T follicular helper cell (primary cell): ENCODE measurements at regions not wholly inside any gene's neighbourhood (a gene's known extent, or its start where the extent isn't known, plus 50 kb on each side); places are given as distances from the start of the nearest gene placed in this dataset.
"Not testable (repeated sequence)": the region's sequence is repeated elsewhere in the genome, so short reads cannot be mapped to it uniquely, and the experiment has no call there.

Source experiments
- DNase-seq: peaks from one replicate; pipeline ENCODE4 v3.0.0-alpha.2; 2020; ENCODE audit warnings: low read depth

DNA sequence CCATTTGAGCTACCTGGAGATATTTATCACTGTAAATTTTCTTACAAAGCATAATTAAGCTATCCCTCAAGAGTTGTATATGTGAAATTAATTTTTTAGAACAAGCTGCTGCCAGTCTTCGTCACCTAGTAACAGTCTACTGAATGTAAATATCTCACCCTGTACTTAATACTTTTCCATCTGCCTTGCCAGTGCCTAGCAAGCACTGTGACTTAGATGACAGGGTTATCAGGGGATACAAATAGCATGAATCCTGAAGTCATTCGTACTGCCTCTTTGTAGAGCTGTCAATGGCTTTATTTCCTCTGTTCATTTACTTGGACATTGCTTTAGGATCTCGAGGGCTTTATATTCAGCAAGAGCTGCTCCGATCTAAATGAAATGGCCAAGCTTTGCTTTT is 763.6 kb downstream of the ADCYAP1 start:
- DNase-seq, result no peak

DNA sequence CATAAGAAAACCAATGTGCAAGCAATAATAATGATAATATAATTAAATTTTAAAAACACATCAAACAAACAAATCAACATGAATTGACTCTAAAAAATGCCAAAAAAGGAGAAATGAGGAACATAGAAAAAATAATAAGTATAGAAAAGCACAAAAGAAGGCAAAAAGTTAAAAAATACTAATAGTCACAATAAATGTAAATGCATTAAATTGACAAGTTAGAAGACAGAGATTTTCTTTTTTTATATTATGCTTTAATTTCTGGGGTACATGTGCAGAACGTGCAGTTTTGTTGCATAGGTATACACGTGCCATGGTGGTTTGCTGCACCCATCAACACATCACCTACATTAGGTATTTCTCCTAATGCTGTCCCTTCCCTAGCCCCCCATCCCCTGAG is 767.0 kb downstream of the ADCYAP1 start:
- not testable (repeated sequence) for DNase-seq

DNA sequence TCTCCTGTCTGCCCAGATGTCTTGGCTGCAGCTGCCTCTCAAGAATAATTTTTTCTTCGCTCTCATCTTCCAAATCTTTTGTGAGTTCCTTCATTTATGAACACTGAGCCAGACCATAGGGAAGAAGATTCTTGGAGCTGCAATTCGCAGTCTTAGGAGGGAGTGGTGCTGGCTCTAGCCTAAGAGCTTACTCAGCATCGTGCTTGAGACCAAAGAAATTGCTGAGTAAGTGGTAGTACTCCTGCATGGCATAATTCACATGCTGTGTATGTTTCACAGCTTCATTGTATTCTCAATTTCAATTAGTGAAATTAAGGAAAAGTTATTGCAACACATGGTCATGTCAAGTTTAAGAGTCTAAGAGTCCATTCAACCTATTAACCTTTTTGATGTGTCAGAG is 771.7 kb downstream of the ADCYAP1 start:
- no peak for DNase-seq

DNA sequence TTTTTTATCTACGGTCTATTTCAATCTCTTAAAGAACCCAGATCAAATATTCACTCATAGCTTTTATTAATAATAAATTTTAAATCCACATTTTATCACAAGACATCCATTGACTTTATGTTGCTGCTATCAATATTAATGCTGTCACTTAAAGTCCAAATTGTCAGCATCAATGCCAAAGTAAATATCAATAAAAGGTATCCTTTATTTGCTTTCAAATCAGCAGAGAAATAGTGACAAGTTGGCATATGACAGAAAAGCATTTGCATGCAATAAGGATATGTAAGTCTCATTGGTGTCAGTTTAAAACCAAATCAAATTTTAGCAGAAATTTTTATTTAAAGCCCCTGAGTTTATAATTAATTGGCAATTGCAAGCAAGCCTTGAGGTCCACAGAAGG is 775.4 kb downstream of the ADCYAP1 start:
- no peak for DNase-seq

DNA sequence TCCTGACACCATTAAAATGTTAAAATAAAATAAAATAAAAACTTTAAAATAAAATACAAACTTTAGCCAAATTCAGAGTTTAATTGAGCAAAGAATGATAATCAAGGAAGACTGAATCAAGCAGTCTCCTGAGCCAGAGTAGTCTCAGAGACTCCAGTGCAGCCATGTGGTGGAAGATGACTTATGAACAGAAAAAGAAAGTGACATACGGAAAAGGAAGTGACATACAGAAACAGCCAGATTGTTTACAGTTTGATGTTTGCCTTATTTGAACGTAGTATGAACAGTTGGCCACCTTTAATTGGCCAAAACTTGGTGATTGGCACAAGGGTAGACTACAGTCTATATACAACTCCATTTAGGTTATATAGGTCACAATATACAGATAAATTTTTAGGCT is 787.2 kb downstream of the ADCYAP1 start:
- DNase-seq, result no peak

DNA sequence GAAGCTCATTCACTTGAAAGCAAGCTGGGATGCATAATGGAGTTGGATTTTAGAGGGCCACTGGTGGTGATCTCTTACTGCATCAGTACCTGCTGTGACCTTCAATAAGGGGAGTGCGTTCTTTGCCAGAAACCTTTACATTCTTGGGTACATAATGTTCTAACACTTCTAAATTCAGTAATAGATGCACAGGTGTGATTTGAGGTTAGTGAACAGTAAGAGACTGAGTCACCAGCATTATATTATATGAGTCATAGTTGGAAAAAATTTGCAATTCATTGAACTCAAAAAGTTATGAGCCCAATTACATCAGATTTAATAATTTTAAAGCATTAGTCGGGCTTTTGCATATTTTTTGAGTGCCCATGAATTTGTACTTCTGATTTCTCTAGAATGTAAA is 803.3 kb downstream of the ADCYAP1 start:
- no peak for DNase-seq

DNA sequence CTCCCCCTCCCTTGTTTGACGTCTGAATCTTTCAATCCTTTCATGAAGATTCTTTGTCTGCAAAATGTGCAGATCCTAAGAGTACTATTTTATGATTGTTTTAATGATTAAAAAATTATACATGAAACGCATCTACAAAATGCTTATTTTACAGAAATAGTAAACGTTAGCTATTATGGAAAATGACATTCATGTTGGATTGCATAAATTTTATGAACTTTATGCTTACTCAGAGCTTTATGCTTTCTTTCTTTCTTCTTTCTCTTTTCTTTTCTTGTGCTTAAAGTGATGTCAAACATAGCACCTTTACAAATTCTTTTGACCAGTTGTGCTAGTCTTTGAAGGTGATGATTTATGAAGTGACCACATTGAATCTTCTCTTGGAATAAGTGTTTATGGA is 805.4 kb downstream of the ADCYAP1 start:
- DNase-seq, result no peak

DNA sequence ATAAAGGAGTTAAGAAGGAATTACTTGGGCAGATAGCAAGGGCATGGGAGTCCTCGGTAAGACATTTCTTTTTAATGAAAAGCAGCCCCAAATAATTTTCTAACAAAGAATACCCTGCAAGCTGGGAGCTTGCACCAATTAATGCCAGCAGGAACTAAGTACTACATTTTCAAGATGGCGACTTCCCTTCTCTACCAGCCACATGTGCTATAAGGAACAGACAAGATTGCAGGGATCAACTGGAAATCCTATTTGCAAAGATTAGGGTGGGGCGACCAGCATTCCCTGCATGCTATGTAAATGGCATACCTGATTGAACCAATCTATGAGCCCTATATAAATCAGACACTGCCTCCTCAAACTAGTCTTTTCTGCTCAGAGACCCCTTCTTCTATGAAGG is 827.5 kb downstream of the ADCYAP1 start:
- DNase-seq, result no peak

DNA sequence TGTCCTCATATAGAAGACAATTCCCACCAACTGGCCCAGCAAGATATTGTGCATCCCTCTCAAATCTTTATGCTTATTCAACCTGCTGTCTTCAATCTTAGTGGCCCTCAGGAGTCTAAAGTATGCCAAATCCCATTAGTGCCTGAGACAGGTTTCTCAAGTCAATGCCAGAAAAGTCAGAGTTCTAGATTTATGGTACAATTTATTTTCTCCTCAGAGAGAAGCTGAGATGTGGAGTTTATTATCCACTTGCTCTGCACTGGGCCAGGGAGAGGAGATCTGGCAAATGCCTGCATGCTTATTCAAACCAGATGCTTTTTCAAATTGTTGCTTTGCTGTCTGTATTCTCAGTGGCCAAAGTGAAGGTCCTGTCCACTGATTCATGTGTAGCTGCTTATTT is 825.2 kb downstream of the METTL4 start:
- DNase-seq, result no peak

DNA sequence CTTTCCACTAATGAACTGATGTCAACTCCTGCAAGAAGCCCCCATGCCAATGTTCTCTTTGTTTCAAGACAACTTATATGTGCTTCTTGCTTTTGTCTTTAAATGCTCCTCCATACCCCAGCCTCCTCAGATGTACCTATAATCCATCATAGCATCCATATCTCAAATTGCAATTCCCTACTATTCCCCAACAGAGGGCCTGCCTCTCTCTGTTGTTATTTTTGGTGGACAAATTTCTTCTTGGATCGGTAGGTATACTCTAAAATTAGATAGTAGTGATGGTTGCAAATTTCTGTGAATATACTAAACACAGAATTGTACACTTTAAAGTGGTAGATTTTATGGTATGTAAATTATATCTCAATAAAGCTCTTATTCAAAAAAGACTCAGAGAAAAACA is 820.1 kb downstream of the METTL4 start:
- DNase-seq, result no peak

DNA sequence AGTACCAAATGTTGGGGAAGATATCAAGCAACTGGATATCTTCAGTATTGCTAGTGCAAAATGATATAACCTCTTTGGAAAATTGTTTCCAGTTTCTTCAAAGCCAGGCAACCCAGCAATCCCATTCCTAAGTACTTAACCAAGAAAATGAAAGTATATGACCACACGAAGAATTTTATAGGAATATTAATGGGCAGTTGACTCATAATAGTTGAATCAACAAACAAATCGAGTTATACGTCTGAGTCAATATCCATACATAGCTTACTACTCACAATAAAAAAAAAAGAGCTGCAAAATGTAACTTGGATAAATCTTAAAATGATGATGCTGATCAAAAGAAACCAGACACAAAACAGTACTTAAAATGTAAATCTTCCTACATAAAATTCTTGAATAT is 810.4 kb downstream of the METTL4 start:
- DNase-seq, result no peak

DNA sequence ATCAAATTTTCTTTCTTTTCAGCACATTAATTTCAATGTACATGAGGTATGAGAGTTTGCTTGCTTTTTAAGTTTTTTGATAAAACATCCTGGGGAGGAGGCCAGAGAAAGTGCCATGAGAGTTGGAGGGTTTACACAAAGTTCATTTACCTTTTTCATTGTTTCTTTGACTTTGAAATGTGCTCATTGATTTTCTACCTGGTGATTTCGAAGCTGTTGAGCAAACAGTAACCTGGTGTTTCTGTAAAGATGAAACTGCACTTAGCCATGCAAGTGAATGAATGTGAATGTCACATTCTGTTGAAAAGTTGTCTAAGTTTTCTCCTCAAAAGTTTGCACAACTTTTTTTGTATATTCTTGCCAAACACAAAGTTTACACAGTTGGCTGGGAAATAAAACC is 797.0 kb downstream of the METTL4 start:
- no peak for DNase-seq

DNA sequence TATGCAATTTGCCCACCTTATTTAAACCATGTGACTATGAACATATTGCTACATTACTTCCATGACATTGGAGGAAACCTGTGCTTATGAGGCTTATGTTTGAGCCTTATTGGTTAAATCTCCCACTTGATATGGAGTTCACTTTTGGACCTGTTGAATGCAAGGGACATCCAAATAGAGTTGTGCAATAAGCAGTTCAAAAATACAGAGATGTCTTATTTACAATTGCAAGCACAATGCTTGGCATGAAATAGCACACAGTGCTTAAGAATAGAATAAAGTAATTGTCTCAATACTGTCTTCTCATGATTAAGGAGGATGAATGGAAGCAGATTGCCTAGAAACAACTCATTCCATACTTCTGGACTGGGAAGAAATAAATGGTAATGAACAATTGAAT is 793.5 kb downstream of the METTL4 start:
- no peak for DNase-seq

DNA sequence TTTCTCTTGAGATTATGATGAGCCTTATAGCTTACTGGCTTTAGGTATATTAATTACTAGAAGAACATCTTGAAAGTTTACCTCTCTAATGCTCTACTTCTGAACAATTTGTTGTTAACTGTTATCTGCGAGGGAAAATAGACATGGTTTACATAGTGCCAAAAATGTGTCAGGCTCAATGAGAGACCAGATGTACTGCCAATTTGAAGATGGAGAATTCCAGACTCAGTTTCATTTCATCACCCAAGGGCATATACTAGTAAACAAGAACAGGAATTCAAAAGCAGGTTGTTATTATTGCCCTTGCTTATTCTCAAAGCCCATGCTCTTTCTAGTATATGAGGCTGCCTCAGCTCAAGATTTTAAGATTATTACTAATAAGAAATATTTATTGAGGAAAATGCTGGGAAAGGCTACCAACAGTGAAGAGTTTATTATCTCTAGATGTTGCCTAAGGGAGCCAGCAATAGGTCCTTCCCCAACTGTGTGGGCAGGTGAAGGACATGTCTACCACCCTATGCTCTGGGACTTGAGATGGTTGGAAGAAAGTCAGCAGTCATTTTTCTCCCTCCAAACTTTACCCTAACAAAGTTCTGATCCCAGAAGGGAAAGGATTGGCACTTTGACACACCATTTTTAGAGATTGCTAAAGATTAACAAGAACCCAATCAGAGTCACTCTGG is 792.7 kb downstream of the METTL4 start:
- no peak for DNase-seq

DNA sequence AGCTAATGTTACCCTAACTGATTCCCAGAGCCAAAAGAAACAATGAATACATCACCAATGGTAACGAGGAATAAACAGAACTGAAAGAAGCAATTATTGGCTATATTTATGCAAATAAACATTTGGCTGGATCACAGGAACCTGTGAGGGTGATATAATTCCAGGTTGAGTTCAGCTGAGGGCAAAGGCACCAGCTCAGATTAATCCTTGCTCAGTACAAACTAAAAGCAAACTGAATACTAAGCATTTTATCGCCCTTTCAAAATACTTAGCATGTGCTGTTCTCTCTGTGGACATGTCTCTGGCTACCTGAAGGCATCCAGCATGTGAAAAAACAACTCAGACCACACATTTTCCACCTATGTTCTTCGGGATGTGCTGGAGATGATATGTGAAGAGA is 791.7 kb downstream of the METTL4 start:
- no peak for DNase-seq

DNA sequence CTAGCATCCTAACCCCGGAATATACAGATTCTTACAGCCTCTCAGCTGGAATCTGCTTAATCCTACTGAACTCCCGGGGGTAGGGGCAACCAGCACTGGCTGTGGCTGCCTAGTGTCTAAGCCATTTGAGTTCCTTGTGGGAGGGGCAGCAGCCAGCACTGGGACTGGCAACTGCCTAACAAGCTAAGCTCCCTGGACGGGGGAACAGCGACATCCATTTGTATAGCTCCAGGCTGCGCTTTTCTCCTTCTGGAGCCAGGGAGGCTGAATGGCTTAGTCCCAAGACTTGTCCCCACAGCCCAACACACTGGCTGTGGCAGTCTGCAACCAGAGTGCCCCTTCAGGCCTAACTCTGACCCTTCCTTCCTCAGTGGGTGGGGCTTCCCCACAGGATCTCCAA is 787.2 kb downstream of the METTL4 start:
- no peak for DNase-seq

DNA sequence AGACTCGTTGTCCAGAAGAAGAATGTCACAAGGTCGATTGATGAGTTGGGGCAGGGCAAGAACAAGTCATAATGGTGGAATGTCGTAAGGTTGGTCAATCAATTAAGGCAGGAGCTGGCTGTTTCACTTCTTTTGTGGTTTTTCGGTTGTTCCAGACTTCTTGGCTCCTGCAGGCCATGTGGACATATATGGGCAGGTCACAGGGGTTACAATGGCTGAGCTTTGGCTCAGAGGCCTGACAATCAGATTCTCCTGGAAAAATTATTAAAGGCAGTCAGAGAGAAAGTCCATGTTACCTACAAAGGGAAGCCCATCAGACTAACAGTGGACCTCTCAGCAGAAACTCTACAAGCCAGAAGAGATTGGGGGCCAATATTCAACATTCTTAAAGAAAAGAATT is 785.3 kb downstream of the METTL4 start:
- not testable (repeated sequence) for DNase-seq

DNA sequence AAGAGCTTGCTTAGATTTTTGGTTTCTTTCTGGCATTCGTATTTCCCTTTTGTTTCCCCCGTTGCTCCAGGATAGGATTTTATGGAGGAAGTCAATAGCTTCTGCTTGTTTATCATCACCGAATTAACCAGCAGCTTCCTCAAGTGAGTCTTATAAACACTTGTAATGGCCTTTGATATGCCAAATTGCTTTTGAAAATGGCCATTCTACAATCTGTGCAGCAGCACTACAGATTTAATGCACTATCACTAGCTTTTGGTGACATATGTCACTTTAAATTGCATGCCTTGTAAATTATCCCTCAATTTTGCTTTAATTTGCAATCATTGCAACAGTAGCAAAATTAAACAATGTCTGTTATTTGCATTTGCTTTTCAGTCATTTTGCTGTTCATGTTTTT is 774.7 kb downstream of the METTL4 start:
- DNase-seq, result no peak

DNA sequence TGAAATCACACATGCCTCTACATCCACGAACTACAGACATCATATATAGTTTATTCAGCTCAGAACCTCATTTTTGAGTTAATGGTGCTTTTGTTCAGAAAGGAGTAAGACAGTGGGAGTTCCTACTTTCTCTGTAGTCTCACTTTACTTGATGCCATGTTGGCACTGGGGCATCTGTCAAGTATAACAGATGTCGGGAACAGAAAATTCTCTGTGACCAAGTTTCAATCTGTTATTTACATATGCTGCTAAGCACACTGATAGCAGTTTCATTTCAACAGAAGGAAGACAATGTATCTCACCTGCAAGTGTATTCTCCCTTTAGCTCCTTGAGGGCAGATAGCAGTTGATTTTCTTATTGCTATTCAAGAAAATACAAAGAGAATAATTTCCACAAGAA is 774.1 kb downstream of the METTL4 start:
- no peak for DNase-seq

DNA sequence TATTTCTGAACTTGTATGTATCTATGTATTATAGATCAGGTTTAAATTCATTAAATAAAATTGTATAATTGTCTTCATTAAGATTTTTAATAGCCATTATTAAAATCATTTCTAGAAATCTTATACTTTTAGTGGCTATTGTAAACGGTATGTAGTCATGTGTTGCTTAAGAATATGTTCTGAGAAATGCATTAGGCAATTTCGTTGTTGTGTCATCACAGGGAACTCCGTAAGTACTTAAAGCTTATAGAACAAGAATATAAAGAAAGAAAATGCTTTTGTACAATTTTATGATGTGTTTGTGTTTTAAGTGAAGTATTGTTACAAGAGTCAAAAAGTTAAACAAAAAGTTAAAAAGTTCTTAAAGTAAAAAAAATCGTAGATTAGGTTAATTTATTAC is 765.8 kb downstream of the METTL4 start:
- no peak for DNase-seq

DNA sequence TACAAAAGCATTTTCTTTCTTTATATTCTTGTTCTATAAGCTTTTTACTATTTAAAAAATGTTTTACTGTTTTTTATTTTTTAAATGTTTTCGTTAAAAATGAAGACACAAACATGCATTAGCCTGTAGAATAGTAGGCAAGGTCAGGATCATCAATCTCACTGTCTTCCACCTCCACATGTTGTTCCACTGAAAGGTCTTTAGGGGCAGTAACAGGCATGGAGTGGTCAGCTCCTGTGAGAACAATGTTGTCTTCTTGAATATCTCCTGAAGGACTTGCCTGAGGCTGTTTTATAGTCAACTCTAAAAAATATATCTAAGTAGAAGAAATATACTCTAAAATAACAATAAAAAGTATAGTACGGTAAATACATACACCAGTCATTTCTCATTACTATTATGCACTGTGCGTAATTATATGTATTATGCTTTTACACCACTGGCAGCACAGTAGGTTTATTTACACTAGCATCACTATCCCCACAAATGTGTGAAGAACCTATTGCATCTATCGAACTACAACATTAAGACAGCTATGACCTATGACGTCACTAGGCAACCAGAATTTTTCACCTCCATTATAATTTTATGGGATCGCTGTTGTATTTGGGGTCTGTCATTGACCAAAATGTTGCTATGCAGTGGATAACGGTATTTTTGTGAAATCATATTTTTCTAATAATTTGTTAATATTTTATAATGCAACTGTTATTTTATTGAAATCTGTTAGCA is 764.3 kb downstream of the METTL4 start:
- DNase-seq, result no peak

DNA sequence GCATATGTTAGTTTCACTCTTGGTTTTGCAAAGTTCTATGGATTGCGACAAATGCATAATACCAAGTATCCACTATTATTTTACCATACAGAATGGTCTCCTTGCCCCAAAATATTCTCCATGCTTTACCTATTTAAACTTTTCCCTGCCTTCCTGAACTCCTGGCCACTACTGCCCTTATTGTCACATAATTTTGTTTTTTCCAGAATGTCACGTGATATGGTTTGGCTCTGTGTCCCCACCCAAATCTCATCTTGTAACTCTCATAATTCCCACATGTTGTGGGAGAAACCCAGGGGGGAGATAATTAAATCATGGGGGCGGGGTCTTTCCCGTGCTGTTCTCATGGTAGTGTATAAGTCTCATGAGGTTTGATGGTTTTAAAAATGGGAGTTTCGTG is 760.0 kb downstream of the METTL4 start:
- no peak for DNase-seq

DNA sequence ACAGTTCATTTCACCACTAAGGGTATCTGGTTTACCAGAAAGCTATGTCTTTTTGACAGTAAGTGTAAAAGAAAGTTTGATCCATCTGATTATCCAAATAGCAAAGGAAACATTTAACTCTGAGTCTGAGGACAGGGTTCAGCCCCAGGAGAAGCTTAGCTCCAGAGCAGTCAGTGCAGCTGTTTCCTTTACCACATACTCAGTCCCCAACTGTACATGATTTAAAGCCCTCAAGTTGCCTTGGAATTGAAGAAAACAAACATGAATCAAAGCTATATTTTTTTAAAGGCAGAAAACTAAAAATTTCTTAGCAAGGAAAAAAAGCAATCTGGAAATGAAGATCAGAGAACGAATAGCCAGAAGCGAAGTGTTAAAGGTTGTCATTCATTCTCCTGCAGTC is 746.0 kb downstream of the METTL4 start:
- DNase-seq, result no peak

DNA sequence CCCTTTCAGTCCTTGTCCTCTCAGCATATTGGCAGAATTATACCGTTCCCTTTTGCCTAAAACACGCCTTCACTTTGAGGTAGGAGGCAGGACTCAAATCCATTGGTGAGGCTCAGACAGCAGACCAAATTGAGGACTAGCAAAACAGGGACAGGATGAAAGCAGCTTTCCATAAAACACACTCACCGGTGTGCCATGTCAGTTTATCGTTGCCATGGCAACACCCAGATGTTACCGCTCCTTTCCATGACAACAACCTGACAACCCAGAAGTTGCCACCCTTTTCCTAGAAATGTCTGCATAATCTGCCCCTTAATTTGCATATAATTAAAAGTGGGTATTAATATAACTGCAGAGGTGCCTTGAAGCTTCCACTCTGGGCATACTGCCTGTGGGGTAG is 730.4 kb downstream of the METTL4 start:
- no peak for DNase-seq
